ENCODE measurements at regions not wholly inside any gene's neighbourhood (a gene's known extent, or its start where the extent isn't known, plus 50 kb on each side); places are given as distances from the start of the nearest gene placed in this dataset.

GRCh38 chr2:122100346-122100745 lies 344.9 kb downstream of the TSN start:
- DNase-seq (ENCODE audit: low read depth) = no peak
- H3K36me3 ChIP-seq (ENCODE audit: control insufficient read depth, insufficient read depth, low read length) = no peaks in the 10 kb centered on the region

GRCh38 chr2:122100756-122101155 lies 345.3 kb downstream of the TSN start:
- TF ChIP-seq CTCF (IDR thresholded peaks at IDR 0.05; ENCODE audit: insufficient read depth, low read length, poor library complexity, severe bottlenecking) = no peak
- H3K4me3 ChIP-seq (ENCODE audit: low read depth, low read length) = no peak overlapping the region
- no peak for DNase-seq (ENCODE audit: low read depth)
- no peaks in the 10 kb centered on the region for H3K27me3 ChIP-seq (ENCODE audit: control insufficient read depth, insufficient read depth, low read length)
- no peaks in the 10 kb centered on the region for H3K36me3 ChIP-seq (ENCODE audit: control insufficient read depth, insufficient read depth, low read length)

More at GRCh38 chr2:122100346-122100745, 344.9 kb downstream of the TSN start:
- no peaks in the 10 kb centered on the region for H3K27me3 ChIP-seq (ENCODE audit: control insufficient read depth, insufficient read depth, low read length)
- TF ChIP-seq CTCF (IDR thresholded peaks at IDR 0.05; ENCODE audit: insufficient read depth, low read length, poor library complexity, severe bottlenecking) = no peak
- H3K4me3 ChIP-seq (ENCODE audit: low read depth, low read length) = no peak overlapping the region

- Histone ChIP-seq H3K4me3 (ENCODE audit: low read depth, low read length) (no peak overlapping the region), H3K27me3 (ENCODE audit: control insufficient read depth, insufficient read depth, low read length) (no peaks in the 10 kb centered on the region), H3K36me3 (ENCODE audit: control insufficient read depth, insufficient read depth, low read length) (no peaks in the 10 kb centered on the region)
- no peak for DNase-seq (ENCODE audit: low read depth)
- TF ChIP-seq CTCF (IDR thresholded peaks at IDR 0.05; ENCODE audit: insufficient read depth, low read length, poor library complexity, severe bottlenecking) = no peak
Observed at GRCh38 chr2:122101319-122101718, 345.9 kb downstream of the TSN start.

GRCh38 chr2:122105171-122105876 lies 349.9 kb downstream of the TSN start:
- no peak for DNase-seq (ENCODE audit: low read depth)
- no peak for TF ChIP-seq CTCF (IDR thresholded peaks at IDR 0.05; ENCODE audit: insufficient read depth, low read length, poor library complexity, severe bottlenecking)
- Histone ChIP-seq H3K4me3 (ENCODE audit: low read depth, low read length) (no peak overlapping the region), H3K27me3 (ENCODE audit: control insufficient read depth, insufficient read depth, low read length) (no peaks in the 10 kb centered on the region), H3K36me3 (ENCODE audit: control insufficient read depth, insufficient read depth, low read length) (no peaks in the 10 kb centered on the region)

GRCh38 chr2:122105877-122106206 lies 350.4 kb downstream of the TSN start:
- Histone ChIP-seq H3K27me3 (ENCODE audit: control insufficient read depth, insufficient read depth, low read length) (no peaks in the 10 kb centered on the region), H3K4me3 (ENCODE audit: low read depth, low read length) (no peak overlapping the region), H3K36me3 (ENCODE audit: control insufficient read depth, insufficient read depth, low read length) (no peaks in the 10 kb centered on the region)
- no peak for DNase-seq (ENCODE audit: low read depth)
- TF ChIP-seq CTCF (IDR thresholded peaks at IDR 0.05; ENCODE audit: insufficient read depth, low read length, poor library complexity, severe bottlenecking) = no peak

- no peaks in the 10 kb centered on the region for H3K27me3 ChIP-seq (ENCODE audit: control insufficient read depth, insufficient read depth, low read length)
- no peak for DNase-seq (ENCODE audit: low read depth)
- H3K36me3 ChIP-seq (ENCODE audit: control insufficient read depth, insufficient read depth, low read length) = no peaks in the 10 kb centered on the region
- no peak for TF ChIP-seq CTCF (IDR thresholded peaks at IDR 0.05; ENCODE audit: insufficient read depth, low read length, poor library complexity, severe bottlenecking)
- H3K4me3 ChIP-seq (ENCODE audit: low read depth, low read length) = no peak overlapping the region
Observed at GRCh38 chr2:122108186-122108585, 352.7 kb downstream of the TSN start.
